HS-27A (cell line): ENCODE measurements at regions not wholly inside any gene's neighbourhood (a gene's known extent, or its start where the extent isn't known, plus 50 kb on each side); places are given as distances from the start of the nearest gene placed in this dataset.
A peak's percentile ranks its signal among the peaks of the same experiment; 100 is the strongest.

Source experiments
- DNase-seq: peaks from one replicate; pipeline ENCODE4 v3.0.0-alpha.2; 2012; ENCODE audit warnings: low read depth, missing footprints

- no peak for DNase-seq
Measured at GRCh38 chr6:148155293-148155692, 187.3 kb upstream of the SASH1 start.

- no peak for DNase-seq
Measured at GRCh38 chr6:148157841-148158240, 184.8 kb upstream of the SASH1 start.

- DNase-seq = no peak
Measured at GRCh38 chr6:148164645-148165044, 178.0 kb upstream of the SASH1 start.

GRCh38 chr6:148166339-148166968 lies 176.2 kb upstream of the SASH1 start:
- no peak for DNase-seq

- no peak for DNase-seq
Measured at GRCh38 chr6:148169706-148170105, 172.9 kb upstream of the SASH1 start.

- no peak for DNase-seq
Measured at GRCh38 chr6:148170286-148170685, 172.4 kb upstream of the SASH1 start.

GRCh38 chr6:148173548-148173947 lies 169.1 kb upstream of the SASH1 start:
- DNase-seq = no peak

GRCh38 chr6:148175550-148176188 lies 167.0 kb upstream of the SASH1 start:
- DNase-seq = no peak

GRCh38 chr6:148177589-148178233 lies 164.9 kb upstream of the SASH1 start:
- DNase-seq = no peak

- no peak for DNase-seq
Measured at GRCh38 chr6:148179786-148180185, 162.9 kb upstream of the SASH1 start.

- DNase-seq = no peak
Measured at GRCh38 chr6:148182378-148182777, 160.3 kb upstream of the SASH1 start.

GRCh38 chr6:148183776-148184175 lies 158.9 kb upstream of the SASH1 start:
- DNase-seq = no peak

- DNase-seq = no peak
Measured at GRCh38 chr6:148186916-148187315, 155.7 kb upstream of the SASH1 start.

GRCh38 chr6:148192310-148192709 lies 150.3 kb upstream of the SASH1 start:
- peak; percentile 60 for DNase-seq

- no peak for DNase-seq
Measured at GRCh38 chr6:148193063-148193680, 149.5 kb upstream of the SASH1 start.

- no peak for DNase-seq
Measured at GRCh38 chr6:148195511-148195910, 147.1 kb upstream of the SASH1 start.

GRCh38 chr6:148199584-148199983 lies 143.1 kb upstream of the SASH1 start:
- no peak for DNase-seq

GRCh38 chr6:148200293-148200692 lies 142.3 kb upstream of the SASH1 start:
- DNase-seq = no peak

- no peak for DNase-seq
Measured at GRCh38 chr6:148200781-148201180, 141.9 kb upstream of the SASH1 start.

GRCh38 chr6:148203281-148203925 lies 139.2 kb upstream of the SASH1 start:
- peak; percentile 55 for DNase-seq

GRCh38 chr6:148203970-148204369 lies 138.7 kb upstream of the SASH1 start:
- DNase-seq = no peak

GRCh38 chr6:148208298-148208697 lies 134.3 kb upstream of the SASH1 start:
- no peak for DNase-seq
